LNCaP clone FGC (cell line): ENCODE measurements at regions not wholly inside any gene's neighbourhood (a gene's known extent, or its start where the extent isn't known, plus 50 kb on each side); places are given as distances from the start of the nearest gene placed in this dataset.

Experiments used
- DNase-seq: peaks from one replicate; pipeline ENCODE4 v3.0.0-alpha.2; 2011; ENCODE audit warnings: low read depth
- H3K4me3 ChIP-seq: 2 replicates; pipeline ENCODE4 v1.5.1; 2011; ENCODE audit warnings: mild to moderate bottlenecking, low read depth, low read length, control low read depth
- TF ChIP-seq, protein P1 (sequence below): IDR thresholded peaks from 2 replicates; pipeline ENCODE4 v1.5.1; 2012; ENCODE audit warnings: mild to moderate bottlenecking; ENCODE audit not compliant: control insufficient read depth, insufficient read depth; ENCODE audit errors: extremely low read depth

DNA sequence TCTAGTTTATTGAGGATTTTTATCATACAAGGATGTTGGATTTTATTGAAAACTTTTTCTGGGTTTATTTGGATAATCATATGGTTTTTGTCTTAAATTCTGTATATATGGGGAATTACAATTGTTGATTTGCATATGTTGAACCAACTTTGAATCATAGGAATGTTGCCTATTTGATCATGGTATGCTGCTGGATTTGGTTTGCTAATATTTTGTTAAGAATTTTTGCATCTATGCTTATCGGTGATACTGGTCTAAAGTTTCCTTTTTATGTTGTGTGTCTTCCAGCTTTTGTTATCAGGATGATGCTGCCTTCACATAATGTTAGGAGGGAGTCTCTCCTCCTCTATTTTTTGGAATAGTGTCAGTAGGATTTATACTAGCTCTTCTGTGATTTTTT lies 745.0 kb downstream of the PRELID2 start:
- TF ChIP-seq, protein P1, sequence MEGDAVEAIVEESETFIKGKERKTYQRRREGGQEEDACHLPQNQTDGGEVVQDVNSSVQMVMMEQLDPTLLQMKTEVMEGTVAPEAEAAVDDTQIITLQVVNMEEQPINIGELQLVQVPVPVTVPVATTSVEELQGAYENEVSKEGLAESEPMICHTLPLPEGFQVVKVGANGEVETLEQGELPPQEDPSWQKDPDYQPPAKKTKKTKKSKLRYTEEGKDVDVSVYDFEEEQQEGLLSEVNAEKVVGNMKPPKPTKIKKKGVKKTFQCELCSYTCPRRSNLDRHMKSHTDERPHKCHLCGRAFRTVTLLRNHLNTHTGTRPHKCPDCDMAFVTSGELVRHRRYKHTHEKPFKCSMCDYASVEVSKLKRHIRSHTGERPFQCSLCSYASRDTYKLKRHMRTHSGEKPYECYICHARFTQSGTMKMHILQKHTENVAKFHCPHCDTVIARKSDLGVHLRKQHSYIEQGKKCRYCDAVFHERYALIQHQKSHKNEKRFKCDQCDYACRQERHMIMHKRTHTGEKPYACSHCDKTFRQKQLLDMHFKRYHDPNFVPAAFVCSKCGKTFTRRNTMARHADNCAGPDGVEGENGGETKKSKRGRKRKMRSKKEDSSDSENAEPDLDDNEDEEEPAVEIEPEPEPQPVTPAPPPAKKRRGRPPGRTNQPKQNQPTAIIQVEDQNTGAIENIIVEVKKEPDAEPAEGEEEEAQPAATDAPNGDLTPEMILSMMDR = no peak
- H3K4me3 ChIP-seq = no peak overlapping the region
- no peak for DNase-seq

DNA sequence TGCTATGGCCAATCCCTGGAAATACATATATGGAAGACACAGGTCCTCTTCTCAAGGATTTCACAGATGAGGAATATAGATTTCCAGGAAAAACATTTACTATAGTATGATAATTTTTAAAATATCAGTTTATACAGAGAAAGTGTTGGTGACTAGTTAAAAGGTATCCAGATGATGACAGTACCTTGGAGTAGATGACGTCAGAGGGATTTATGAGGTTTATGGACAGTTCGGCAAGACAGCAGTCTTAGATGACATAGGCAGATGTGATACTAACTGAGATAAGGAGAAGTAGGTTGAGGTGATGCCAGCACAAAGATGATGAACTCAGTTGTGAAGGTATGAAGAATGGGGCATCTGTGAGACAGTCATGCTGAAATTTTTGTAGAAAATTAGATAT lies 750.3 kb downstream of the PRELID2 start:
- TF ChIP-seq, protein P1 = no peak
- DNase-seq = no peak
- no peak overlapping the region for H3K4me3 ChIP-seq

DNA sequence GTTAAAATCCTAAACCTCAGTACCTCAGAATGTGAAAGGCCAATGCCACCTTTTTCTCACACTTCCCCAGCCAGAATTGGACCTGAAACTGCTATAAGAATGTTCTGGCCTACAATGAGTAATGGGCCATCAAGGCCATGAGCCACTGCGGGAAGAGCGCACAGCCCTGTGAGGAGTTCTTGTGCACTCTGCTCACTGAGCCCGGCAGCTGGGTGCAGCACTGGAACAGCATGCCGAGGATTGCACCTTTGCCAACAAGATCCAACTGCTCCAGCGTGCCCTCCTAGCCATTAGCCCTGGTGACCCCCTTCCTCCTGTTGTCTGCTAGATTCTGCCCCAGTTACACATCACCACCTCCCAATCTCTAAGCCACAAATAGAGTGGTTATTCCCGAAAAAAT lies 758.1 kb downstream of the PRELID2 start:
- H3K4me3 ChIP-seq = no peak overlapping the region
- no peak for DNase-seq
- TF ChIP-seq, protein P1 = no peak

DNA sequence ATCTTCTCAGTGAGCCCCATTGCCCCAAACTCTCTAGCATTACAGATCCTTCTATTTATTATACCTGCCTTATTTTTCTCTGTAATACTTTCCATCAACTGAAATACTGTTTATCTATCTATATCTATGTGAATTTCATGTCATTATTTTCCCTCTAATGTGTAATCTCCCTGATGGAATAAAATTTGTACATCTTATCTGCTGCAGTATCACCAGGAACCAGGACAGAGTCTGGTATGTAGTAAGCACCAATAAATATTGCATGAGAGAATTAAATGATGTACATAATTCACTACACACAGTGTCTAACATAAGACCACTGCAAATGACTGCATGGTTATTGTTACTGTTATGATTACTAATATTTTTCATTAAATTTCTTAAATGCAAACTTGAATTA lies 759.1 kb downstream of the PRELID2 start:
- TF ChIP-seq, protein P1 = no peak
- H3K4me3 ChIP-seq = no peak overlapping the region
- no peak for DNase-seq

DNA sequence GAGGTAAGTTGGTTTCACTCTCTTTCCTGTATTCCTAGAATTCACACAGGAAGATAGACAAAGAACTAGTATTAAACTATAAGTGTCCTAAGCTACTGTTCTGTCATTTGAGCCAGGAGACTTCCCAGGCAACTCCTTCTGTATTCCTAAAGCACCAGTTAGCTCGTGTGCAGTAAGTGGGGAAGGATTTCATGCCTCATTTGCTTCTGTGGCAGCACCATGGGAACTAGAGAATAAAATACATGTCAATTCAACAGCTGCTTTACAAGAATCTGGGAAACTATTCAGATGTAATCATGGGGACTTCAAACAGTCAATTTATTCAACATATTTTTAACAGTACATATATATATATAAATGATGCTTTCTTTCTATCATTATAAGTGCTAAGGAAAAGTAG lies 762.3 kb downstream of the PRELID2 start:
- TF ChIP-seq, protein P1 = no peak
- H3K4me3 ChIP-seq = no peak overlapping the region
- DNase-seq = no peak

DNA sequence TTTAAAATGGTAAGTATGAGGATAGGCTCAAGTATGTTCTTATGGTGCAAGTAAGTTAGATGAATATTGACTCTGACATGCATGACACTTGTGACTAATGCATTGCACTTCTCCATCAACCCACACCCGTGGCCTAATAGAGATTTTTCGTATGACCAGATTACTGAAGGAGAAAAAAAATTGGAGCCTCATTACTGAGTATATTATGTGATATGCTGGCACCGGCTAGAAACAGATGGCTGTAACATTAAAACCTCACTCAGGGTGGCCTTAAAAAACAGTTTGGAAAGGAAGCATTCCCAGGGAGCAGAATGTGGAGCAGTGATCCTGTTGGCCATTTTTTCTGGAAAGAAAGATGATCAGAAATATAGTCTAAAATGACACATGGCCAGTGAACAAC lies 766.4 kb downstream of the PRELID2 start:
- no peak for DNase-seq
- TF ChIP-seq, protein P1 = no peak
- no peak overlapping the region for H3K4me3 ChIP-seq

DNA sequence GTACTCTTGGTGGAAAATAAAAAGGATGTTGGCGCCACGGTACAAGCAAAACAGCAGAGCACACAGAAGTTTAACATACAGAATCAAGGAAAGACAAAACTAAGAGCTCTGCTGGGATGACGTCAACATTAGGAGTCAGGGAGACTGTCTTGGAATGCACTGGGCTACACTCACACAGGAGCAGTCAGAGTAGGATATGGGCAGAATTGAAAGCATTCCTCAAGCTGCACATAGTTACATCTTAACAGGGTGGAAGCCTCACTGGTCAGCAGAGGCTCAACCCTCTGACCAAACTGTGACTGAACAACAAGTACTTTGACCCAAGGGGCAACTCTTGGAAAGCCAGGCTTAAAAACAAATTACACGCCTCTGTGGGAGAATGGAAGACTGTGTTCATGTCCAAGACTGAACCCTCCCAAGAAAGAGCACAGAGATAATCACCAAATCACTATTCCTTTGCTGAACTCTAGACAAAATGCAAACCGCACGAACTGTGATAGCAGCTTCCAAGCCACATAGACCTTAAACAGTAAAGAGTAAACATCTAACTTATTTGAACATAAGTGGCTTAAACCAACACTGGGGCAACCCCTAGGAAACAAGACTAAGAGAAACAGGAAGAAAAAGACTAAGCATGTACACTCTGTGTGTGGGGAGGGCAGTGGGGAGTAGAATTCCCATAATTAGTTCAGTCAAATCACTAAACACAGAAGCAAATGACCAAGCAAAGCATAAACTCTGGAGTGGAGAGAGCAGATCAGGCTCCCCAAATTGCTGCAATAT lies 772.7 kb downstream of the PRELID2 start:
- DNase-seq = no peak
- TF ChIP-seq, protein P1 = no peak
- no peak overlapping the region for H3K4me3 ChIP-seq
